ENCODE measurements at regions not wholly inside any gene's neighbourhood (a gene's known extent, or its start where the extent isn't known, plus 50 kb on each side); places are given as distances from the start of the nearest gene placed in this dataset.

DNA sequence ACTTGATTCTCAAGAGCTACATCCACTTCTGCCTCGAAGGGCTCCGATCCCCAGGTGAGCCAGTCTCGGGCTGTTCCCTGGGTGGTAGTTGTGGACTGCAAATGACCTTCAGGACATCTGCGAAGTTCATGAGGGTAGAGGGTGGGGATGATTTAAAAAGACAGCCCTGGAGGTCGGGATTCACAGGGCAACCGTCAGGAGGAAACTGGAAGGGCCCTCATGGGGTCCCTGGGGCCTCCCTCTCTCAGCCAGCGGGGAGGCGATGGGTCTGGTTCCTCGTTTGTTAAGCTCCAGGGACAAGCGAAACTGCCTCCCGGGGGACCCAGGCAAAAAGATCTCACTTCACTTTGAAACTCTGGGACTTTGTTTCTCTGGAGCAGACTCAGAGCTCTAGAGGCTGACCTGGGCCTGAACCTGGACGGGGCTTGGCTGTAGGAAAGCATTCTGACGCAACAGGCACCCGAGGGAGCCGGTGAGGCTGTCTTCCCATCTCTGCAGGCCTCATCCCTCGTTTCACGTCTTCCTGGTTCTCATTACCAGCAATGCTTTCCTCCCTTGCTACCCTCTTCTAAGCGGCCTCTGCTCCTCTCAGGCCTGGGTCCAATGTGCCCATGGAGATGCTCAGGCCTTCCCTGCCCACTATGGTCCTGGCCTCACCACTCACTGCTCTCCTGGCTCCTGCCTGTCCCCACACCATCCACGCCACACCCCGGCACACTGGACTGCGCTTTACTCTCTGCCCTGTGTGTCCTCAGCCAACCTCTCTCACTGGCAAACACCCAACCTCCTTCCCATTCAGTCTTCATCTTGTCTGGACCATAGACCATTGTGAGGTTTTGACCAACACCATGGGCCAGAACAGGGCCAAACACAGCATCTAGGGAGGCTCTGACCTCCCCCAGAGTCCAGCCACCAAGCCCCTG lies 214.2 kb upstream of the TNRC6C start (continued):
- TF ChIP-seq RAD21 (IDR thresholded peaks at IDR 0.05) (no peak), TAF1 (conservative IDR thresholded peaks at IDR 0.05) (no peak)

- Histone ChIP-seq H3K36me3 (ENCODE audit: control insufficient read depth in 4 of 4, insufficient read depth in 3 of 4, low read depth in 1 of 4, low read length in 3 of 4) (no peaks in the 10 kb centered on the region), H3K4me3 (ENCODE audit: low read depth in 1 of 3, low read length in 3 of 3) (no peak overlapping the region), H3K27me3 (ENCODE audit: control insufficient read depth in 4 of 4, insufficient read depth in 4 of 4, low read length in 3 of 4) (peaks cover 0 to 2% (median 0%) of the 10 kb centered on the region in 4 donors), H3K27ac (ENCODE audit: low read depth in 1 of 2, low read length in 2 of 2) (no peak overlapping the region), H3K4me1 (ENCODE audit: control insufficient read depth in 4 of 4, insufficient read depth in 4 of 4, low read length in 3 of 4) (no peaks in the 10 kb centered on the region), H3K9ac (ENCODE audit: low read depth in 1 of 2, low read length in 2 of 2) (no peak overlapping the region), H3K9me3 (ENCODE audit: control insufficient read depth in 4 of 4, low read length in 3 of 4) (peaks cover 0 to 9% (median 2%) of the 10 kb centered on the region in 4 donors)
- TF ChIP-seq HNF4A (conservative IDR thresholded peaks at IDR 0.05), result no peak
- TF ChIP-seq, protein P1, sequence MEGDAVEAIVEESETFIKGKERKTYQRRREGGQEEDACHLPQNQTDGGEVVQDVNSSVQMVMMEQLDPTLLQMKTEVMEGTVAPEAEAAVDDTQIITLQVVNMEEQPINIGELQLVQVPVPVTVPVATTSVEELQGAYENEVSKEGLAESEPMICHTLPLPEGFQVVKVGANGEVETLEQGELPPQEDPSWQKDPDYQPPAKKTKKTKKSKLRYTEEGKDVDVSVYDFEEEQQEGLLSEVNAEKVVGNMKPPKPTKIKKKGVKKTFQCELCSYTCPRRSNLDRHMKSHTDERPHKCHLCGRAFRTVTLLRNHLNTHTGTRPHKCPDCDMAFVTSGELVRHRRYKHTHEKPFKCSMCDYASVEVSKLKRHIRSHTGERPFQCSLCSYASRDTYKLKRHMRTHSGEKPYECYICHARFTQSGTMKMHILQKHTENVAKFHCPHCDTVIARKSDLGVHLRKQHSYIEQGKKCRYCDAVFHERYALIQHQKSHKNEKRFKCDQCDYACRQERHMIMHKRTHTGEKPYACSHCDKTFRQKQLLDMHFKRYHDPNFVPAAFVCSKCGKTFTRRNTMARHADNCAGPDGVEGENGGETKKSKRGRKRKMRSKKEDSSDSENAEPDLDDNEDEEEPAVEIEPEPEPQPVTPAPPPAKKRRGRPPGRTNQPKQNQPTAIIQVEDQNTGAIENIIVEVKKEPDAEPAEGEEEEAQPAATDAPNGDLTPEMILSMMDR (IDR thresholded peaks at IDR 0.05; ENCODE audit: low read depth, low read length, missing input control), result no peak
- TF ChIP-seq RAD21 (IDR thresholded peaks at IDR 0.05), result no peak
- no peak for TF ChIP-seq GABPA (IDR thresholded peaks at IDR 0.05 in 1 of 2, conservative IDR thresholded peaks at IDR 0.05 in 1 of 2)
- TF ChIP-seq FOXA2 (IDR thresholded peaks at IDR 0.05), result no peak
- TF ChIP-seq RXRA (IDR thresholded peaks at IDR 0.05), result no peak
- TF ChIP-seq SP1 (IDR thresholded peaks at IDR 0.05), result no peak
- WGBS, result 86% methylated on average over 2 of the region's 2 CpGs
- DNase-seq (ENCODE audit: low spot score), result no peak
Measured at GRCh38 chr17:77745702-77746101, 212.8 kb upstream of the TNRC6C start.

DNA sequence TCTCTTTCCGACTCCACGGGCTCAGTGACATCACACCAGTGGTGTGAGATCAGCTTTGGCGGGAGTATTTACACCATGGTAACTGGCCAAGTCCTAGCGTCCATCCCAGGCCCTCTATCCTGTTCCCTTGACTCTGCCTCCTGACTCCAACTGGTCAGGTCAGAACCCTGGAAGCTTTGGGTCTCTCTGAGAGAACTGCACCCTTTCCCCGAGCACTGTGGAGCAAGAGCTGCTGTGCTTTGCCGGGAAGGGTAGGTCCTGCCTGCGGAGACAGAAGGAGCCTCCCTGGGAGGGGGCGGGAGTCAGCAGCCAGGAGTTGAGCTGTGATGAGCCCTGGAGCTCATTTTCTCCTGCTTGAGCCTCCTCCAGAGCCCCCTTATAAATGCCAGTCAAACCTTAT lies 212.1 kb upstream of the TNRC6C start:
- TF ChIP-seq RAD21 (IDR thresholded peaks at IDR 0.05), result no peak
- TF ChIP-seq SP1 (IDR thresholded peaks at IDR 0.05), result no peak
- TF ChIP-seq HNF4G (IDR thresholded peaks at IDR 0.05), result no peak
- TF ChIP-seq, protein P2, sequence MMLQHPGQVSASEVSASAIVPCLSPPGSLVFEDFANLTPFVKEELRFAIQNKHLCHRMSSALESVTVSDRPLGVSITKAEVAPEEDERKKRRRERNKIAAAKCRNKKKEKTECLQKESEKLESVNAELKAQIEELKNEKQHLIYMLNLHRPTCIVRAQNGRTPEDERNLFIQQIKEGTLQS (IDR thresholded peaks at IDR 0.05), result no peak
- no peak for TF ChIP-seq GABPA (IDR thresholded peaks at IDR 0.05 in 1 of 2, conservative IDR thresholded peaks at IDR 0.05 in 1 of 2)
- no peak for TF ChIP-seq JUND (IDR thresholded peaks at IDR 0.05)
- TF ChIP-seq FOXA2 (IDR thresholded peaks at IDR 0.05), result no peak
- TF ChIP-seq ZBTB33 (IDR thresholded peaks at IDR 0.05), result no peak
- TF ChIP-seq EGR1 (IDR thresholded peaks at IDR 0.05; ENCODE audit: low read depth in 2 of 2), result no peak
- TF ChIP-seq RXRA (IDR thresholded peaks at IDR 0.05), result no peak
- TF ChIP-seq YY1 (IDR thresholded peaks at IDR 0.05), result no peak
- no peak for TF ChIP-seq FOXA1 (IDR thresholded peaks at IDR 0.05)
- TF ChIP-seq REST (IDR thresholded peaks at IDR 0.05), result no peak
- TF ChIP-seq HNF4A (conservative IDR thresholded peaks at IDR 0.05), result no peak
- TF ChIP-seq TAF1 (conservative IDR thresholded peaks at IDR 0.05), result no peak
- TF ChIP-seq, protein P1 (IDR thresholded peaks at IDR 0.05; ENCODE audit: low read depth, low read length, missing input control), result no peak
- no peak for TF ChIP-seq NR2F2 (IDR thresholded peaks at IDR 0.05)
- no peaks in the 10 kb centered on the region for H3K4me1 ChIP-seq (ENCODE audit: control insufficient read depth in 4 of 4, insufficient read depth in 4 of 4, low read length in 3 of 4)
- no peak overlapping the region for H3K27ac ChIP-seq (ENCODE audit: low read depth in 1 of 2, low read length in 2 of 2)
- WGBS, result 91% methylated on average over 8 of the region's 8 CpGs
- no peak overlapping the region for H3K4me3 ChIP-seq (ENCODE audit: low read depth in 1 of 3, low read length in 3 of 3)
- no peaks in the 10 kb centered on the region for H3K36me3 ChIP-seq (ENCODE audit: control insufficient read depth in 4 of 4, insufficient read depth in 3 of 4, low read depth in 1 of 4, low read length in 3 of 4)
- no peak overlapping the region for H3K9ac ChIP-seq (ENCODE audit: low read depth in 1 of 2, low read length in 2 of 2)
- DNase-seq (ENCODE audit: low spot score), result no peak
- H3K9me3 ChIP-seq (ENCODE audit: control insufficient read depth in 4 of 4, low read length in 3 of 4), result peaks cover 0 to 9% (median 2%) of the 10 kb centered on the region in 4 donors
- H3K27me3 ChIP-seq (ENCODE audit: control insufficient read depth in 4 of 4, insufficient read depth in 4 of 4, low read length in 3 of 4), result peaks cover 0 to 3% (median 0%) of the 10 kb centered on the region in 4 donors

Measured in liver (tissue), 8 donors.